AG08395 (cell line): ENCODE measurements at regions not wholly inside any gene's neighbourhood (a gene's known extent, or its start where the extent isn't known, plus 50 kb on each side); places are given as distances from the start of the nearest gene placed in this dataset.

Experiments
- DNase-seq: peaks from one replicate; pipeline ENCODE4 v3.0.0; 2012; ENCODE audit warnings: mixed read lengths, low spot score

GRCh38 chr11:62030071-62030684 is 62.7 kb upstream of the FTH1 start:
- DNase-seq, result no peak

GRCh38 chr11:62026739-62027370 is 59.4 kb upstream of the FTH1 start:
- DNase-seq, result no peak

- DNase-seq, result peak; percentile 90
Measured at GRCh38 chr11:62025487-62026105, 58.2 kb upstream of the FTH1 start.

GRCh38 chr11:62024936-62025486 is 57.6 kb upstream of the FTH1 start:
- DNase-seq, result no peak

GRCh38 chr11:62022211-62022610 is 54.8 kb upstream of the FTH1 start:
- no peak for DNase-seq

GRCh38 chr11:62020661-62021060 is 53.2 kb upstream of the FTH1 start:
- no peak for DNase-seq

GRCh38 chr11:62018981-62019664 is 51.7 kb upstream of the FTH1 start:
- DNase-seq, result no peak

- DNase-seq, result no peak
Measured at GRCh38 chr11:62017878-62018655, 50.6 kb upstream of the FTH1 start.
